ENCODE measurements at regions not wholly inside any gene's neighbourhood (a gene's known extent, or its start where the extent isn't known, plus 50 kb on each side); places are given as distances from the start of the nearest gene placed in this dataset.
"Not testable (repeated sequence)": the region's sequence is repeated elsewhere in the genome, so short reads cannot be mapped to it uniquely, and the experiment has no call there.

DNA sequence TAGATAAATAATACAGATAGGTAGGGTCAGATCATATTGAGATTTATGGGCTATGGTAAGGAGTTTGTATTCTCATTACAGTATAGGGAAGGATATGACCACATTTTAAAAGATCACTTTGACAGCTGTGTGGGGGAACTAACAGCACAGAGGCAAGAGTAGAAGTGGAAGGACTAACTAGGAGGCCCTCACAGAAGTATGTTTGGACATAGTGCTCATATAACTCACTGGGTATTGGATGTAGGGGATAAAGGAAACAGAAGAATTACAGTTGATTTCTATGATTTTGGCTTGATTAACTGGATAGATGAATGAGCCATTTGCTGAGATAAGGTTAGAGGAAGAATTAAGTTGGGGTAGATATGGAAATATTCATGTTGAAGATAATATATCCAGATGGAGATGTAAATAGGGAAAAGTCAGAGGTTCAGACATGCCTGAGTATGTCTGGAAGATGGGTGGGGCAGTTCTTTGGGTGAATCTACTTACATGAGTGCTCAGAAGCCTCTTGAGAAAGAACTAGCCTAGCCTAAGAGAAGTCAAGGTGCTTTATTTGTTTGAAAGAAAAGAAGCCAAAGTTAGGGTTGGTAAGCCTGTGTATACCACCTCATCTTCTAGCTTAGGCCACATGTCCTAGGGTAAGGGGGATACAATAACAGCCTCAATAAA, 133.4 kb downstream of the NDFIP2 start:
- no peak for DNase-seq (ENCODE audit: low spot score in 2 of 2, unreplicated experiment in 2 of 2)
- no peaks in the 10 kb centered on the region for H3K27me3 Mint-ChIP-seq (ENCODE audit: low read depth)
- peaks cover 43% of the 10 kb centered on the region for H3K9me3 Mint-ChIP-seq
- TF ChIP-seq CTCF (IDR thresholded peaks at IDR 0.05; ENCODE audit: unreplicated experiment), result no peak
- H3K4me1 Mint-ChIP-seq, result no peaks in the 10 kb centered on the region
- H3K27ac Mint-ChIP-seq, result no peak overlapping the region
- peaks cover 9% of the 10 kb centered on the region for H3K36me3 Mint-ChIP-seq
- H3K4me3 Mint-ChIP-seq, result no peak overlapping the region

GRCh38 chr13:79612604-79613003, 131.6 kb downstream of the NDFIP2 start:
- peaks cover 57% of the 10 kb centered on the region for H3K9me3 Mint-ChIP-seq
- peaks cover 9% of the 10 kb centered on the region for H3K36me3 Mint-ChIP-seq
- no peak for TF ChIP-seq CTCF (IDR thresholded peaks at IDR 0.05; ENCODE audit: unreplicated experiment)
- H3K4me3 Mint-ChIP-seq, result no peak overlapping the region
- no peak overlapping the region for H3K27ac Mint-ChIP-seq
- no peaks in the 10 kb centered on the region for H3K27me3 Mint-ChIP-seq (ENCODE audit: low read depth)
- DNase-seq (ENCODE audit: low spot score in 2 of 2, unreplicated experiment in 2 of 2), result no peak
- H3K4me1 Mint-ChIP-seq, result no peaks in the 10 kb centered on the region

- H3K9me3 Mint-ChIP-seq, result peaks cover 57% of the 10 kb centered on the region
Measured at GRCh38 chr13:79607895-79608294, 126.9 kb downstream of the NDFIP2 start.

More at GRCh38 chr13:79607895-79608294, 126.9 kb downstream of the NDFIP2 start:
- not testable (repeated sequence) for H3K4me3 Mint-ChIP-seq; H3K36me3 Mint-ChIP-seq; DNase-seq (ENCODE audit: low spot score in 2 of 2, unreplicated experiment in 2 of 2); H3K27me3 Mint-ChIP-seq (ENCODE audit: low read depth); H3K4me1 Mint-ChIP-seq; H3K27ac Mint-ChIP-seq
